ENCODE measurements at regions not wholly inside any gene's neighbourhood (a gene's known extent, or its start where the extent isn't known, plus 50 kb on each side); places are given as distances from the start of the nearest gene placed in this dataset.

GRCh38 chrX:39982948-39983347, 114.8 kb downstream of the BCOR start:
- peak; percentile 84 for DNase-seq

DNA sequence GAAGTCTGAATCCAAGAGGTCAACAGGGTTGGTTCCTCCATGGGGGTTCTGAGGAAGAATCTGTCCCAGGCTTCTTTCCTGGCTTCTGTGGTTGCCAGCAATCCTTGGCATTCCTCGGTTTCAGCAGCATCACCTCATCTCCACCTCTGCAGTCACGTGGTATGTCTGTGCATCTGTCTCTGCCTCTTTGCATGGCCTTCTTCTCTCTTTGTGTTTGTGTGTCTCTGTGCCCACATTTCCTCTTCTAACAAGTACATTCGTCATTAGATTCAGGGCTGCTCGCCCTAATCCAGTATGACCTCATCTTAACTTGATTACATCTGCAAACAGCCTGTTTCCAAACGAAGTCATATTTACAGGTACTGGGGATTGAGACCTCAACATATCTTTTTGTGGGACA, 114.0 kb downstream of the BCOR start:
- DNase-seq = peak; percentile 38

GRCh38 chrX:39984191-39984956, 113.4 kb downstream of the BCOR start:
- no peak for DNase-seq

DNA sequence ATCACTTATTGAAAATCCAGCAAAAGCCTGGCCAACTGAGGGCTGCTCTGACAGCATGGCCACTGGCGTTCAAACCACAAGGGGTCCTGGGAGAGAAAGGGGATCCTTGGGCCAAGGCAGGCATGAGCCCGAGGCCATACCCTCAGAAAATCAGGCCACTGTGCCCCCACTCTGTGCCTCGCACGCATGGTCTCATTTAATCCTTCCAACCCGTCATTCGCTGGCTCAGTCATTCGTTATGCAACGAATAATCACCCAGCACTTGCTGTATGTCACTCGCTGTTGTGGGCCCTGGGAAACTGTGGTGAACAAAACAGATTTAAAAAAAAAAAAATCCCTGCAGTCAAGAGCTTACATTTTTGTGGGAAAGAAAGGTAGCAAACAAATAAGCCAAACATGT, 112.7 kb downstream of the BCOR start:
- DNase-seq = no peak

DNA sequence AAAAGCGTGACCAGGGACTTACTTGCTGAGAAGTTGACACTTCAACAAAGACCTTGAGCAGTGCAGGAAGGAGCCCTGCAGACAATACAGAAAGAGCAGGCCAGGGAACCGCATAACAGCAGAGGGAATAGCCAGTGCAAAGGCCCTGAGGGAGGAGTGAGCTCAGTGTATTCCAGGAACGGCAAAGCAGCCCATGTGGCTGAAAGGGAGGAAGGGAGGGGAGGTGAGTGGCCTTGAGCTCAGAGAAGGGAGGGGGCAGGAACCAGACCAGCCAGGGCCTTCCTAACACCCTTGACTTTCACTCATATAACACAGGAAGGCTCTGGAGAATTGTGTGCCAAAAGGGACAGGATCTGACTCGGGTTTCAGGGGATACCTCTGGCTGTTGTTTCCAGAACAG, 112.2 kb downstream of the BCOR start:
- no peak for DNase-seq

DNA sequence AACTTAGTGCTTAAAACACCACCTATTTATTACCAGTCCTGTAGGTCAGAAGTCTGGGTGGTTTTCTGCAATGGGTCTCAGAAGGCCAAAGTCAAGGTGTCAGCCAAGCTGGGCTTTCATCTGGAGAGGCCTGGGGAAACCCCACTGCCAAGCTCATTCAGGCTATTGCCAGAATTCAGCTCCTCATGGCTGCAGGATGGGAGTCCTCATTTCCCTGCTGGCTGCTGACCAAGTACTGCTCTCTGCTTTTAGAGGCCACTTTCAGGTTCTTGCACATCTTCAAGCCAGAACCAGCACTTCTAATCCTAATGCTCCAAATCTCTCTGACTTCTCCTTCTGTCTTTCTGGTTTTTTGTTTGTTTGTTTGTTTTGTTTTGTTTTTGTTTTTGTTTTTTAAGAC, 109.3 kb downstream of the BCOR start:
- DNase-seq = peak; percentile 10

DNA sequence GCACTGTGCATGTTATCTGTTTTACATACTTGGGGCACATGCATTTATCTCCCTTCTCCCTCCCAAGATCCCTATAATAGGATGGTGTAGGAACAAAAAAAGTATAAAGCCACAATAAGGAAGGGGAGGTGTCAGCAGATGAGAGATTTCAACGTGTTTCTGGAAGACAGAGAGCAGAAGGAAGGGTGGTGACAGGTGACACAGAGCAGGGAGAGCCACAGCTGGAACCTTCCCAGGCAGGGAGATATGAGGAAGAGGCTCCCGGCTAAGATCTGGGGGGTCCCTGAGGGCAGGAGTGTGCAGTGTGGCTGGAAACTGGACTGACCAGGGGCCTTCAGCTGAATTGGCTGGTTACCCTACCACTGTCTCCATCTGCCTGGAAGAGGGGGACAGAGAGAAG, 107.4 kb downstream of the BCOR start:
- no peak for DNase-seq

DNA sequence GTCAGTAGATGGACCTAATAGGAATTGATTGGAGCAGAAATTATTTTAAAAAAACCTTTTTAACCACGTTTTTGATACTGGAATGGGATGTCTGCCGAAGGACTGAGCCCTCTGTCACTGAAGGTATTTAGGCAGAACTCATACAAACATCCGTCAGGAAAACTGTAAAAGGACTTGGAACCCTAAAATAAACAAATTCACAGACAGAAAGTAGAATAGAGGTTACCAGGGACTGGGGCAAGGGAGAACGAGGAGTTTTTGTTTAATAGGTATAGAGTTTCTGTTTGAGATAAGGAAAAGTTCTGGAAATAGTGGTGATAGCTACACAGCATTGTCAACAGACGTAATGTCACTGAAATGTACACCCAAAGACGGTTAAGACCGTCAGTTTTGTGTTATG, 105.5 kb downstream of the BCOR start:
- DNase-seq = no peak

- no peak for DNase-seq
These were observed 102.3 kb downstream of the BCOR start for GRCh38 chrX:39995457-39995856.

DNA sequence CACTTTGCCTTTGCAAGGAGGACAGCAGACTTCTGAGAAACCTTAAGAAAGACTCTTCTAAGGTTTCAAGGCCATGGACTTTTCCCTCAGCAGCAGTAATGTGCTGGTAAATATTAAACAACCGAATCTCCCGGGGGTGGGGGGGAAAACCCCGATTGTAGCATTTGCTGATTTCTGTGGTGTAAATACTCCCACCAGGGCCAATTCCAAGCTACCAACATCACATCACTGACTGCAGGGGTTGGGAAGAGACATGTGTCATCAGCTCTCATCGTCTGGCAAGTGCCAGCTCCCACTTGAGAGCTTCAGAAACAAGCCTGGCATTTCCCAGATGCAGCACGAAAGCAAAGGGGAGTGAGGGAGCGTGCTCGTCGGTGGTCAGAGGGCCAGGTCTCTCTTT, 101.2 kb downstream of the BCOR start:
- DNase-seq = no peak

DNA sequence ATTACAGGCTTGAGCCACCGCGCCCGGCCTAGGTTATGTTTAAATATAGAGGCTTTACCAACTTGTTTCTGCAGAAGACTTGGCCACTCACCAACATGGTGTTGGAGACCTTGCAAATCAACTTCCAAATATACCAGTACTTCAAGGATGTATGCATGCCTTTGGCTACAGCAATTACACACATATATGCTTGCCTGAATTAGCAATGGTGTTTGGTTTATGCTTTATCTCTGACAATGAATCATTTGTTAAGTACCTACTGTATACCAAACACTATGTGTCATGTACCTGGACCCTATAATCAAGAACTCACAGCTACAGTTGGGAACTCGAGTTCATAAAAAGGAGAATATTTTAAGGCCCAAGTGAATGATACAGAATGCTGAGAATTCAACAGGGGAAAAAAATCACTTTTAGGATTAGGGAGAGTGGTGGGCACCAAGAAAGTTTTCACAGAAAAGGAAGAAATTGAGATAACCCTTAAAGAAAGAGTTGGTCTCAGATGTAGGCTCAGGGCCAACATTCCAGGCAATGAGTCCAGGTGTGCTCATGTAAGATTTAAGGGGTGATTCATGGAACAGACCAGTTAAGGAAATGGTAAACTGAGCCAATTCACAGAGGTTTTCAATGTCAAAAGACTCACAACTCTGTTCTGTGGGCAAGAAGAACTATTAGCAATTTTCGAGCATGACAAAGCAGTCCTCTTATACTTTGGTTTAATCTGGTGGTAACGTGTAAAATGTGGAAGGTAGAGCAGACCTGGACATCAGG, 98.9 kb downstream of the BCOR start:
- DNase-seq = no peak
